KG1 (cell line): ENCODE measurements at regions not wholly inside any gene's neighbourhood (a gene's known extent, or its start where the extent isn't known, plus 50 kb on each side); places are given as distances from the start of the nearest gene placed in this dataset.

Source experiments
- DNase-seq: peaks from one replicate; lab custom pipeline; 2025; lab: John Stamatoyannopoulos, UW

DNA sequence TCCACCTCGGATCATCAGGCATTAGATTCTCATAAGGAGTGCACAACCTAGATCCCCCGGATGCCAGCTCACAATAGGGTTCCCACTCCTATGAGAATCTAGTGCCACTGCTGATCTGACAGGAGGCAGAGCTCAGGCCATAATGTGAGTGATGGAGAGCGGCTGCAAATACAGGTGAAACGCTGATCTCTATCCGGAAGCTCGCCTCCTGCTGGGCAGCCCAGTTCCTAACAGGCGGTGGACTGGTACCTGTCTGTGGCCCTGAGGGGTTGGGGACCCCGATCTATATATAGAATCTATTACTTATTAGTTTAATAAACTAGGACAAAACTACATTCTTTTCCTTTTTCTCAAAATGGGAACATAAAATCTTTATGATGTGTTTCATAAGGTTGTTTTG, 741.9 kb downstream of the RFPL4B start:
- DNase-seq, result no peak

- no peak for DNase-seq
Observed at GRCh38 chr6:113092795-113093194, 745.7 kb downstream of the RFPL4B start.

DNA sequence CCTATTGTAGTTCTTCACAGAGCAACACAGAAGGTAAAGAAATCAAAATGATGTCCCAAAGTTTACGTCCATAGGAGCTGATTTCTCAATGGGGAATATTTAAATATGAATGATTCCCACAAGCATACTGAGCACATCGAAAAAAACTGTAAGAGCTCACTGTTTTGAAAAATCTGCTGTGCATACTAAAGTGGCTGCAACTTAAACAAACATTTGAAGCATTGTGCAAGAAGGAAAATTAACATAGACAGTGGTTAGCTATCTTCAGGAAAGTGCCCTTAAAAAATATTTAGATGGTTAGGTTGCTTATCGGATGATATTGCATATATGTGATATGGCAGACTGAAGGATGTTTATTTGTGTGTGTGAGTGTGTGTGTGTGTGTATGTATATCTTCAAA, 747.6 kb downstream of the RFPL4B start:
- no peak for DNase-seq

DNA sequence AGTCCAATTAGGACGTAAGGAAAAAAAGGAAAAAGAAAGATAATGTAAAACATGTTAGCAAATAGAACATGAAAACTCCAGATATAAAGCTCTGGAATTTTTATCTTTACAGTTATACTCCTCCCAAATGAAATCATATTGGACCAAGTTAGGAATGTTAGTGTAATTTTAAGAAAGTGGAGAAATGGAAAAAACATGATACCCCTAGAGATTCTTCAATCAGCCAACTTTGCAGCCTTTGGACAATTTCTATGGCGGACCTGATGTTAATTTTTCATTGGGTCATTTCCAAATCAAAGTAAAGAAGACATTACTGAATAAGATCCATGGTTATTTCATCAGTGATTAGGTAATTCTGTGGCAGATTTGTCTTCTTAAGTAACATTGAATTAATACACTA, 748.7 kb downstream of the RFPL4B start:
- DNase-seq, result no peak

DNA sequence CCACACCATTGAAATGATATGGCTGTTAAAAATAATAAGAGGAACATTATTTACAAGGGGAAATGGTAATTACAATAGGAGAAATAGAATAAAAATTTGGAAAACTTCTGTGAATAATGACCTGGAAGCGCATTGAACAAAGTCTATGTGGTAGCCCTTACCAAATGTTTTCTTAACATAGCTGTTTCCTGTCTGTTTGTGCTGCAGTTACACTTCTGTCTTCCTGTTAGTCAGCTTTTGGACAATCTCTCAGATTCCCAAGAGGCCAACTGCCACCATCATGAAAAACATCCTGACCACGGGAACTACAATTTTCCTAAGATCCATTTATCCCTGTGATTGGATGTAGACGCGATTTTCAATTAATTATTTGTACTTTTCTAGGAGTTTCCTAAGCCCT, 754.4 kb upstream of the MARCKS start:
- no peak for DNase-seq

DNA sequence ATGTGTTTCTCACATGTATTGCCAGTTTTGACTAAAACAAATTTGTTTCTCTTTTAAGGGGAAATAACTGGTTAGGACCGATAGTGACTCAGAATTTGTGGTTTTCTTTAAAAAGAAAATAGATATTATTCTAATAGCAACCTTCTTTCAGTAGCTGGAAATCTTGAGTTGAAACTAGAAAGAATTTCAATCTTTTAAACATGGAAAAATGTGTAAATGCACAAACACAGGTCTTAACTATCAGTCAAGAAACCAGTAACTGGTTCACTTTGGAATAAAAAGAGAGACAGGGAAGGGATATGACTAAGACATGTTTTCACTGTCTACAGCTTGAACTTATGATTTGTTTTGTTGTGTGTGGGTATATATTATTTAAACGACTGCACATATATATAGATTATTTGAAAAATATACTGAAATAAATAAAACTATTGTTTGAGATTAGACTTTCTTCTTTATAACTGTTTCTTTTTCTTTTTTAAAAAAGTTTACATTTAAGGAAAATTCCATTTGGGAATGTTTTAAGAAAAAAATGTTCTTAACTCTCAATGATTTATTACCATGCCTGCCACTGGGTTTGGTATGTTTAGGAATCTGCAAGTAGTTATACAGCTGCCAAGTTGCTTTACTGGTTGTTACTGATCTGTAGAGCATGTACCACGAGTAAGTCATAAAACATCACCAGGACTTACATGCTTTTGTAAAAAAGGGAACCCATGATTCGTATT, 753.3 kb upstream of the MARCKS start:
- DNase-seq, result no peak

- no peak for DNase-seq
Observed at GRCh38 chr6:113104541-113104940, 752.6 kb upstream of the MARCKS start.

- DNase-seq, result no peak
Observed at GRCh38 chr6:113104951-113105350, 752.2 kb upstream of the MARCKS start.

- DNase-seq, result no peak
Observed at GRCh38 chr6:113110211-113110610, 746.9 kb upstream of the MARCKS start.

- DNase-seq, result no peak
Observed at GRCh38 chr6:113111550-113111949, 745.6 kb upstream of the MARCKS start.

DNA sequence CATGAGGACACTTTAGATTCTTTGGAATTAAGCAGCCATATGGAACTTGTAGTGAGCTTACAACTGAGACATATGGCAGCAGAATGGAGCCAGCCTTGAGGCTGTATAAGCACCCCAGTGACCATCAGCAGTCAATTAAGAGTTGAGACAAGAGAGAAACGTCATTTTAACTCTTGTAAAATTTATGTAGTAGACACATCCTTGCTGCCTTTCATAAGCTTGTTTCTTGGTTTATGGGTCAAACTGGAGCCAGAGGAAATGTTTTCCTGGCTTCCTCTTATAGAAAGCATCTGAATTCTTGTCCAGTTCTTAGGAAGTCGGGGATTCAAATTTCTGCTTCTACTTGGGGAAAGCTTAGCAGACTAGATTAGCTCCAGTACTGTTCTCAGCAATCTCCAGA, 745.1 kb upstream of the MARCKS start:
- no peak for DNase-seq

GRCh38 chr6:113115196-113115595, 741.9 kb upstream of the MARCKS start:
- no peak for DNase-seq

DNA sequence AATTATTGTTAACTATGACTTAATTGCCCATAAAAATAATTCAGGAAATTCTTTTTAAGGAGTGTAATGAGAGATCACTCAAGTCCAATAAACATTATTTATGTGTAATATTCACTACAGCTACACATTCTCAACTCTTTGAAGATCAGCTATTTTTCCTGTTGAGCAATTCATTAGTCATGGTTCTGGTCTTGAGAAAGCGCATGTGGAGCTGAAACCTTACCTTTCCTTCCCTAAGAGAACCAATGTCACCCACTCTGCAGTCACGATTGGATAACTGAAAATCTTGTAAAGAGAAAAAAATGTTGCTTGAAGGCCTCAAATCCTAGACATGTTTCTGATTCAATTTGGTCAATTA, 736.9 kb upstream of the MARCKS start:
- no peak for DNase-seq

GRCh38 chr6:113120582-113121285, 736.4 kb upstream of the MARCKS start:
- DNase-seq, result no peak

DNA sequence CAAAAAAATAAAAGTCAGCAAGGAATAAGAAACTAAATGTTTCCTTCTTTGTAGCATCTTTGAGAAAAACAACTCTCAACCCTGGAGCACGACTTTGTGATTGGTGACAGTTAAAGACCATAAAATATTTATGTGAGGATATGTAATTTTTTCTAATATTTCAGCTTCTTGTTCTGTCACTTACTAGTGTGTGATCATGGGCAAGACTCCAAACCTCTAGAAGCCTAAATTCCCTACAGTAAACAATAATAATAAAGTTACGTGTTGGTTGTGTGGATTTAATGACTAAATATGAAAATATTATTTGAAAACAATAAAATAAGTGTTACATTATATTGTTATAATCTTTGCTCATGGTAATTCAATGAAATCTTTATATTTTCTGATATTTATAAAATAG, 735.6 kb upstream of the MARCKS start:
- DNase-seq, result no peak

GRCh38 chr6:113122060-113122459, 735.1 kb upstream of the MARCKS start:
- no peak for DNase-seq

- no peak for DNase-seq
Observed at GRCh38 chr6:113125626-113126025, 731.5 kb upstream of the MARCKS start.

GRCh38 chr6:113127786-113128419, 729.2 kb upstream of the MARCKS start:
- no peak for DNase-seq

DNA sequence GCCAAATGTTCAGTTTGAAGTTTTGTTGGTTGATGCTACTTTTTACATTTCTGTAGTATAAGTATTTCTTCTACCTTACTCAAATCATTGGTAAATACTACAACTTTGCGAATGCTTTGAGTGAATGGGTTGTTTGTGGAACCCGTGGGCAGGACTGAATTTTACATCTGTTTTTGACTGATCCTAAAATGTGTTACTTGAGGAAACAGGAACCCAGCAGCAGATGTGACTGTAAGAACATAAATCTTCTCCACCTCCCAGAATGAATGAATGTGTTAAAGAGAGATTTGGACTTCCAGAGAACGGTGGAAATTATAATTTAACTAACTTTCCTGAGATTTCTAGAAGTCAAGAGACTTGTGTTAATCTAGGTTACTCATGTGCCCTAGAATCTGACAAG, 728.5 kb upstream of the MARCKS start:
- DNase-seq, result no peak

GRCh38 chr6:113129991-113130390, 727.2 kb upstream of the MARCKS start:
- no peak for DNase-seq

- no peak for DNase-seq
Observed at GRCh38 chr6:113137426-113137825, 719.7 kb upstream of the MARCKS start.

GRCh38 chr6:113140721-113141120, 716.4 kb upstream of the MARCKS start:
- no peak for DNase-seq

DNA sequence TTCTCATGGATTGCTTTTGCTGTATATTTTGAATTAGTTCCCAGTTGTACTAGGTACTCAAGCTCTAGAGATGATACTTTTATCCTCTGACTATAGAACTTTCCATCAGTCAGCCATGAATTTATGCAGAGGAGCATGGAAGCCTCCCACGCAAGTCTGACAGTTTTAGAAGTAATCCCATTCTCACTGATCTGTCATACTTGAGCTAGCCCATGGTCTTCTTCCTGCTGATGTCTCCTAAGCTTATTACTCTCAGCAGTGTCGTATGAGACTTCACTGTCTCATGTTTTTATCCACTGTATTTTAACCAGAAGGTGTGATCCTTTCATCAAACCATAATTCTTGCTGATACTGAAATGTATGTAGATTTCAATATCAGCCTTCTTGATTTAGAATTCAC, 715.2 kb upstream of the MARCKS start:
- no peak for DNase-seq
